ENCODE measurements at regions not wholly inside any gene's neighbourhood (a gene's known extent, or its start where the extent isn't known, plus 50 kb on each side); places are given as distances from the start of the nearest gene placed in this dataset.
"Not testable (repeated sequence)": the region's sequence is repeated elsewhere in the genome, so short reads cannot be mapped to it uniquely, and the experiment has no call there.

- no peak for DNase-seq (ENCODE audit: low read depth)
Observed at GRCh38 chr21:19048098-19048672, 644.6 kb upstream of the TMPRSS15 start.

DNA sequence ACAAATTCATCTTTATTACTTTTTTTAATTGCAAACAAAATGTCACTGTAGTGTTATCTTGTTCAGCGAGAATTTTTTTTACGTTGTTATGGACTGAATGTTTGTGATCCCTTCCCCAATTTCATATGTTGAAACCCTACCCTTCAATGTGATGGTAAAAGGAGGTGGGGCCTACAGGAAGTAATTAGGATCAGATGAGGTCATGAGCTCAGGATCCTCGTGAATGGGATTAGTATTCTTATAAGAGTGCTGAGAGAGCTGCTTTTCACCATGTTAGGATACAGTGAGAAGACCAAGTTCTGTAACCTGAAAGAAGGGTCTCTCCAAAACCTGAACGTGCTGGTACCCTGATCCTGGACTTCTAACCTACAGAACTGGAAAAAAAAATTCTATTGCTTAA, 646.0 kb upstream of the TMPRSS15 start:
- DNase-seq (ENCODE audit: low read depth) = no peak

GRCh38 chr21:19065164-19065563, 661.6 kb upstream of the TMPRSS15 start:
- no peak for DNase-seq (ENCODE audit: low read depth)

DNA sequence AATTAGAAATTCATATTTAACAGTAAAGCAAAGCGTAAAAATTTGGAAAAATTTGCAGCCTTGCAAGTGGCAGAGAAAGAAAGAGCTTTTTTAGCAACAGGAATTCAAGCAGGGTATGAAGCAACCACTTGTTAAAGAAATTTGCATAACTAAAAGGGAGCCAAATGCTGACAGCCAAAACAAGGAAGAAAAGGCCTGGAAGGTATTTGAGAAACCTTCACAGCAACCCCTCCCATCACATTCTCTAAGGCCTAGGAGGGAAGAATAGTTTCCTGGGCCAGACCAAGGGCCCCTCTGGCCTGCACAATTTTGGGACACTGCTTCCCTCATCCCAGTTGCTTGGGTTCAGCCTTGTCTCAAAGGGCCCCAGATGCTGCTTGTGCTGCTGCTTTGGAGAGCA, 672.4 kb upstream of the TMPRSS15 start:
- no peak for DNase-seq (ENCODE audit: low read depth)

- no peak for DNase-seq (ENCODE audit: low read depth)
Observed at GRCh38 chr21:19109694-19110093, 706.1 kb upstream of the TMPRSS15 start.

GRCh38 chr21:19119259-19119658, 715.7 kb upstream of the TMPRSS15 start:
- not testable (repeated sequence) for DNase-seq (ENCODE audit: low read depth)

DNA sequence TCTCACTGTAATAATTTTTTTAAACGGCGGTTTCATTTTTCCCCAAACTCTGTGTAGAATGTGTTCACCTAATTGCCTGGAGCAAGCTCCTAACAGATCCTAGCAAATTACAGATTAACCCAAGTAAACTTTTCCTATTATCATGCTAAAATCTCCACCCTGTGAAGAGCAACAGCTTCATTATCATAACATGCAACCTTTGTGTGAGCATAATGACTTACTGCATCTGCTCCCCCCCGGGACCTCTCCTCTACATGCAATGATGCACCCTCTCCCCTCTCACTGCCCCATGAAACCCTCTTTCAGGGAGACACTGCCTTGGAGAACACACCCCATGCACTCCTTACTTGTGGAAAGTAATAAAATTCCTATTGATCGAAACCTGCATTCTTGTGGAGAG, 717.0 kb upstream of the TMPRSS15 start:
- DNase-seq (ENCODE audit: low read depth) = no peak

- DNase-seq (ENCODE audit: low read depth) = no peak
Observed at GRCh38 chr21:19122356-19122755, 718.8 kb upstream of the TMPRSS15 start.

DNA sequence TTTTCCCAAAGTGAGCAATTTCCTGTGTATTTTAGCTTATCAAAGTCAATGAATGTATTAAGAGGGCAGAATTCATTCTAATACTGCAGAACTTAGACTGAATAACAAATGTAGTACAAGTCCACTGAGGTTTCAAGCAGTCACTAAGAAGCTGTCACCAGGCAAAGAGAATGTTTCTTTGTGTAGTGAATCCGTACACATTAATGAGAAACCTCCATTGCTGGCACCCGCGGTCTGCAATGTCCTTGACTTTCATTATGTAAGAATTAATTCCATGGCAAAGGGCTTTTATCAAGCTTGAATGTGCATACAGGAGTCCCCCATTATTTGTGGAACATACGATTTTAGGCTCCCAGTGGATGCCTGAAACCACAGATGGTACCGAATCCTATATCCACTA, 719.5 kb upstream of the TMPRSS15 start:
- DNase-seq (ENCODE audit: low read depth) = no peak

- no peak for DNase-seq (ENCODE audit: low read depth)
Observed at GRCh38 chr21:19123525-19123924, 719.9 kb upstream of the TMPRSS15 start.

DNA sequence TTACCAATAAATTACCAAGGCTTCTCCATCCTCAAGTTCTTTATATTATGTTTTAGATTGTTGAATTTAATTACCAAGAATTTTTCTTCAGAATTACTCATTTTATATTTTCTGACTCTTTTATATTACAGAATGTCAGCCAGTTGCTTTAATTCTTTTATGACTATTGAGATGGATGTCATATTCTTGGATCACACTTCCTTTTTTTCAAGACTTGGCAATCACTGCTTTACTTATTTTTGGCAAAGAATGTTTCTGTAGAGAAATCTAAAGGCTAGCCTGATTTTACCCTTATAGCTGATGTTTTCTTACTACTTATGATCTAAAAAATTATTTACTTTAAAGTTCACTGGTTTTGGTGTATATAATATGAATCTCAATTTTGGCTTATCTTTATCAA, 721.1 kb upstream of the TMPRSS15 start:
- DNase-seq (ENCODE audit: low read depth) = no peak

DNA sequence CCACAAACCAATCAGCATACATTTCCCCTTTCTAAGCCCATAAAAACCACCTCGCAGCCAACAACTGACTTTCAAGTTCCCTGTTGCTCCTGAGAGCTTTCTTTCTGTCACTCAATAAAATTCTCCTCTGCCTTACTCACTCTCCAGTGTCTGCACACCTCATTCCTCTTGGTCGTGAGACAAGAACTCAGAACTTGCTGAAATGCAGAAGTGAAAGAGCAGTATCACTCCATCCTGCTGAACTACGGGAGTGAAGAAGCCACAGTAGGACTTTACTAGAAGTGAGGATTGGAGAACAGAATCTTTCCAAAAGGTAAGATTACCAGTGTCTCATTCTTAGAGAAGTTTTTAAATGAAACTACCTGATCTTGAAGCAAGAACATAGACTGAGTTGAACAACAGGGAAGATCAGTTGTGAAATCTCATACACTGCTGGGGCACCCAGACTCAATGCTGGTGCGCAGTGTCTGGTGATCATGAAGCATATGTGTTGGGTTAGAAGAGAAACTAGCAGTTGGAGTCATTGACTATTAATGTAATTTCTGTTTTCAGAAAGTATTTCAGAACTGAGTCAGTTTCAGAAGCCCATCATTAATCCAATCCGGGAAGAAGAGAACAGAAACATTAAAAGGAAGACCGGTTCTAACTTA, 726.9 kb upstream of the TMPRSS15 start:
- peak; percentile 2 for DNase-seq (ENCODE audit: low read depth)

GRCh38 chr21:19141511-19141910, 737.9 kb upstream of the TMPRSS15 start:
- DNase-seq (ENCODE audit: low read depth) = no peak

- no peak for DNase-seq (ENCODE audit: low read depth)
Observed at GRCh38 chr21:19145682-19146293, 742.2 kb upstream of the TMPRSS15 start.

DNA sequence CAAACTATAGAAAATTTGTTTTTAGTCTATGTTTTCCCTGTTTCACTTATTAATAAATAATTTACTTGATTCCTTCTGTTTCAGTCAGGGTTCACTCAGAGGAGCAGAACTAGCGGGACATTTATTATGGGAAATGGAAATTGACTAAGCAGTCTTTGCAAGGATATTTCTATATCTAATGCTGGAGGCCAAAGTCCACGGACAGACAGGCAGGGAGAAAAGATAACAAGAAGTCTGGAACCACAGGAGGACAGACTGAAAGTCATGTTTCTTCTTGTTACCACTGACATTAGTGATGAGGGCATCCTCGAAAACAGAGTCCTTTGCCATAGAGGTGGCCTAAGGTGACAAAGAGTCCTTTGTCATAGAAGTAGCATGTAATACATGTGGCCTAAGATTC, 744.5 kb upstream of the TMPRSS15 start:
- DNase-seq (ENCODE audit: low read depth) = no peak

DNA sequence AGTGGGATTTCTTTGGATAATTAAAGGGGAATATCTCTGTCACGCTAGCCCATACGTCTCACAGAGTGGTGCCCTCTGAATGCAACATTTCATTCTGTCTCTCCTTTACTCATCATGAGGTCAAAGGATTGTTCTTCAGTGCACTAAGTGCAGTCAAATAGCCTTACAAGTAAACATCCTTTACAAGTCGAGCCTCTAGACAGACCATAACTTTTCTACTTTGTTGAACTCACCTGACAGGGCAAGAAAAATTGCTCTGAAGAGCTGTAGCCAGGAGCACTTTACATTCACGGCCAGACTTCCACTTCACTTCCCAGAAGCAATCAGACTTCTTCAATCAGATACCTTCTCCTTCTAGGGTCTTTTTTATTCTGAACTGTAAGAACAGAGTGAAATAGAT, 768.0 kb upstream of the TMPRSS15 start:
- DNase-seq (ENCODE audit: low read depth) = no peak

- no peak for DNase-seq (ENCODE audit: low read depth)
Observed at GRCh38 chr21:19181604-19182140, 778.1 kb upstream of the TMPRSS15 start.

DNA sequence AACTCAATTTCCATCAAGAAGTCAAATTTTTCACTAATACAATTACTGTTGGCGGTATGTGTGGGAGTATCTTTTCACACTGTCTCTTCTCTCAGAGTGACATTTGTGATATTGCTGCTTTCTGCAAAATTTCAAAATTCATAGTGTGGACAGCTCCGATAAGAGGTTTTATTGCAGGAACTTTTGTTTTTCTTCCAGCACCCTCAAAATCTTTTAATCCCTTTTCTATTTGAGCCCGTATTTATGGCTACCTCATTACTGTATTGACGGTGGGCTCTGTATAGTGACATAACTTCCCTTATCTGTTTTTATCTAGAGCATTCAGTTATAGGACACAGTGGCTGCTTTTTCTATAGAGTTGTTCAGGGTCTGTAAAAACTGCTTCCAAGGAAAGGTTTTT, 794.4 kb upstream of the TMPRSS15 start:
- DNase-seq (ENCODE audit: low read depth) = no peak

DNA sequence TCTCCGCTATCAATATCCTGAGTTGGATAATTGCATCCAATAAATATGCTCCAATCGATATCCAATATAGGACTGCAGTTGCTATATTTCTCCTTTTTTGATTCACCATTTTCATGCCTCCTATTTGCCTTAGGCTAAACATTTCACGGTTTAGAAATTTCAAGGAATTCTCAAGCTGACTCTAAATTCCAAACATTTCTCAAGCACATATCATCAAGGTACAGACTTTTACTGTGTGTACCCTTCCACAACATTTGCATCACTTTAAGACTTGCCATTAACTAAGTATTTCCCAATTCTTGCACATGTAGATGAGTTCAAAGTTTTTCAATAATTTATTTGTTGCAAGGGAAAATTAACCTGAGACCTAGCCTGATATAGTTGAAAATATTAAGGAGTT, 795.2 kb upstream of the TMPRSS15 start:
- DNase-seq (ENCODE audit: low read depth) = no peak

GRCh38 chr21:19218163-19218562, 814.6 kb upstream of the TMPRSS15 start:
- DNase-seq (ENCODE audit: low read depth) = no peak

DNA sequence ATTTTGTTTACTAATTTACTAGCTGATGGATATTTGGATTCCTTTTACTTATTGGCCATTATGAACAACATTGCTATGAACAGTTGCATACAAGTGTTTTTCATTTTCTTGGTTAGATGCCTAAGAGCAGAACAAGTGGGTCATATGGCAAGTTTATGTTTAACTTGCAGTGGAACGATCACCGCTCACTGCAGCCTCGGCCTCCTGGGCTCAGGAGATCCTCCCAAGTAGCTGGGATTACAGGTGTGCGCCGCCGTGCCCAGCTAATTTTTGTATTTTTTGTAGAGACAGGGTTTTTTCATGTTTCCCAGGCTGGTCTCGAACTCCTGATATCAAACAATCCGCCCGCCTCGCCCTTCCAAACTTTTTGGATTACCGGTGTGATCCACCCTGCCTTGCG, 820.5 kb upstream of the TMPRSS15 start:
- no peak for DNase-seq (ENCODE audit: low read depth)

DNA sequence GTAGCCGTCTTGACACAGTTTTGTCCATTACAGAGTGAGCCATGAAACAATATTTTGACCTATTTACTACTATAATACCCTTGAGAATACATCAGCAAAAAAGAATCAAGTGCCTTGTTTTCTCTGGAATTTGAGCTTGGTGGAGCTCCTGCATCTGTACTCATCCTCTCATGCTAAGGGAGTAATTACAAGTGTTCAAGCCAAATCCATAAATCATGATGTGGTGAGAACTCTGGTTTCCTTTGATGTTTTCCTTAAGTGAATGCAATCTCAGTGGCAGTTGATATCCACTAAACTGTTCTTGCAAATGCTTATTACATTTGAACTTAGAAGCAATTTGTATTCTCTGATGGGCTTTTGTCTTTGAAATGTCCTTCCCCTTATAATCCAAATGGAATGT, 824.6 kb upstream of the TMPRSS15 start:
- no peak for DNase-seq (ENCODE audit: low read depth)

DNA sequence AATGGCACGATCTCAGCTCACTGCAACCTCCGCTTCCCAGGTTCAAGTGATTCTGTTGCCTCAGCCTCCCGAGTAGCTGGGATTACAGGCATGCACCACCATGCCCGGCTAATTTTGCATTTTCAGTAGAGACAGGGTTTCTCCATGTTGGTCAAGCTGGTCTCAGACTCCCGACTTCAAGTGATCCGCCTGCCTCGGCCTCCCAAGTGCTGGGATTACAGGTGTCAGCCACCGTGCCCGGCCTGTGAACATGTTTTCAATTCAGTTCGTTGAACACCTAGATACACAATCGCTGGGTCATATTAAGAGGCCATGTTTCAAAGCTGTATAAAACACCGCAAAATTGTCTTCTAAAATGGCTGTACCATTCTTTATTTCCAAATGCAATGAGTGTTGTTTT, 830.3 kb upstream of the TMPRSS15 start:
- not testable (repeated sequence) for DNase-seq (ENCODE audit: low read depth)

Data from HT1080 (cell line).